ENCODE measurements at regions not wholly inside any gene's neighbourhood (a gene's known extent, or its start where the extent isn't known, plus 50 kb on each side); places are given as distances from the start of the nearest gene placed in this dataset.

DNA sequence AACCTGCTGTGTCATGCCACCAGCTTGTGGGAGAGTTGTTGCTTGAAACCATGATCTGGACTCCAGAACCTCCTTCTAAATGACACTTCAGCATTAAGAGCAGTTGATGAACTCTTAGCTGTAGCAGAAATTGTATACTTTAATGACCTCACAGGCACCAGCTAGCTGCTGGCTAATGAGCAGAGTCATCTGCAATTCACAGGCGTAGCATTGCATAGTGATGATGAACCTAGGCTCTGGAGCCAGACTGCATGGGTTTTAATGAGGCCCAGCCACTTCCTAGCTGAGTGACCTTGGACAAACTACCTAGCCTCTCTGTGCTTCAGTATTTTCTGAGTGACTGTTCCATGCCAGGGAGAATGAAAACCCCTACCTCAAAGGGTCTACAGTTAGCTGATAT, 407.1 kb downstream of the LMO4 start:
- DNase-seq: no peak

- no peak for DNase-seq
Observed at GRCh38 chr1:87739141-87739540, 410.5 kb downstream of the LMO4 start.

DNA sequence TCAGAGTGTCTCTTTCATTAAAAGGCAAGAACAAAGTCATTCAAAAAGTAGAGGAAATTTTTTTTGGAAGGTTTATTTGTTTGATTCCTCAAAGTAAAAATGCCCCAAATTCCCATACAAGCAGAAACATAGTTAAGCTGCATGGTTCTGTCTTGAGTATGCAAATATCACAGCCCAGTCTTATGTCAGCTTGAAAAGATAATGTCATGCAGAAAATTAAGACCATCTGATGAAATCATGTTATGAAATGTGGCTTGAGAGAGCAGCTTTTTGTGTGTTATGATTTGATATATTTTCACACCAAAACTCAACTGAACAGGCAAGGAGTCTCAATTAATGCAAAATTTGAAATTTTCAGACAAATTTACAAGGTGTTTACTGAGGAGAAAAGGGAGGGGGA, 411.0 kb downstream of the LMO4 start:
- DNase-seq: no peak

- DNase-seq: no peak
Observed at GRCh38 chr1:87743256-87743655, 414.6 kb downstream of the LMO4 start.

DNA sequence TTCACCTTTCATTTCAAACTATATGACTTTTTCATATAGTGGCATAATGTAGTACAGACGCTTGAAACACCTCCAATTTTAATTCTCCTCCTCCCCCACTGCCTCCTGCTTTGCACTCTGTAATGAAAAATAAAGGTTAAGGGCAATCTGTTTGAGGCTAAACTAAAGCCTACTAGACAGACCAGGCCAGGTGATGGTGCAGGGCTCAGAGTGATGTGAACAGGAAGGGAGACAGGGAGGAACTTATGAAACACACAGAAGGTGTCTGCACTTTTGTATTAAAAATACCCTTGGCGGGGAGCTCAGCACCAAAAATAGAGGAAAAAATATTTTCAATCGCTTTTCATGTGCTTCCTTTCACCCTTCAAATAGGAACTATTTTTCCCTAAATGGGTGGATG, 415.4 kb downstream of the LMO4 start:
- DNase-seq: no peak

DNA sequence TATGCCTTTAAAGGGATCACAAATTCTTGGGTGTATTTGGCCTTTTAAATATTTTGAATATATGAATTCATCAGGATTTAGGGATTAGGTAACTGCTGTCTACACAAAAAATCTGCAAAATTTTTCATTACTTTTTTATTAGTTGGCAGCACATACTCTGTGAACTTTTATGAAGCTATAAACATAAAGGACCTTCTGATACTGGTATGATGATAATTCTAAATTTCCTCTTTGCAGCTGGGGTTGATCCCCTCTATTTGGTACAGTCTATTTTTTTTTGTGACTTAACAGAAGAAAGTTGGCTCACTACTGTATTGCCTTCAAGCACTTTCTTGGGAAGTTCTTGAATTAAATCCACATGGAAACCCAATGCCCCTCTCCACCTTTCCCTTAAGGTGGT, 416.1 kb downstream of the LMO4 start:
- no peak for DNase-seq

GRCh38 chr1:87753366-87753765, 424.7 kb downstream of the LMO4 start:
- no peak for DNase-seq

DNA sequence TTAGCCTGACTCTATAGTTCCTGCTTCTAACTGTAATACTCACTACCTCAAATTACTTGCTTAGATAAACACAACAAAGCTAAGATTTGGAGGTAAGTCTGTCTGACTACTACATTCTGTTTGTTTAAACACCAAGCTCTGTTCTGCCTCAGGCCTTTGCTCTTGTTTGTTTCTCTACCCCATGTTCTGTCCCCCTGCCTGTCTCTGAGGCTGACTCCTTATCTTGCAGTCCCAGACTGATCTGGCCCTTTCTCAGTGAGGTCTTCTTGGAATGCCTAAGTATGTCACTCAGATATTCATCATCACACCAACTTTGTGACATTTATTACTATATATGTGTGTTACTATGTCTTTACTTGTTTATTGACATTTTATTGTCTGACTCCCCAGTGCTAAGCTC, 425.5 kb downstream of the LMO4 start:
- DNase-seq: no peak

DNA sequence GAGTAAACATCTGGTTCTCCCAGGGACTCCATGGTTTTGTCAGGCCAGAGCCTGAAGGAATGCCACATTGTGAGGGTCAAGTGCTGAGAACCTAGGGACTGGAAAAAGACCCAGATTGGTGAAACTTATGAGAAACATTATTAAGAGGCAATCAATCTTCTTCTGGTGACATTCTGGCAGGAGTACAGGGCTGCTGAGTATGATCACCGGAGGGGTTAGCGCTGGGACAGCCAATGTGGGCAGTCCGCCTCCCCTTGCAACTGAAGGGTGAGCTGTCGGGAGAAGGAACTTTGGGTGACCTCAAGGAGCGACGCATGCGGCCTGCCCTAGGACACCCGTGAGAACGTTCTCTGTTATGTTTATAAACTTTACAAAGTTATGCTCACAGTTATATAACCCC, 429.0 kb downstream of the LMO4 start:
- DNase-seq: no peak

- DNase-seq: no peak
Observed at GRCh38 chr1:87759421-87760087, 430.9 kb downstream of the LMO4 start.

GRCh38 chr1:87760155-87760554, 431.5 kb downstream of the LMO4 start:
- no peak for DNase-seq

DNA sequence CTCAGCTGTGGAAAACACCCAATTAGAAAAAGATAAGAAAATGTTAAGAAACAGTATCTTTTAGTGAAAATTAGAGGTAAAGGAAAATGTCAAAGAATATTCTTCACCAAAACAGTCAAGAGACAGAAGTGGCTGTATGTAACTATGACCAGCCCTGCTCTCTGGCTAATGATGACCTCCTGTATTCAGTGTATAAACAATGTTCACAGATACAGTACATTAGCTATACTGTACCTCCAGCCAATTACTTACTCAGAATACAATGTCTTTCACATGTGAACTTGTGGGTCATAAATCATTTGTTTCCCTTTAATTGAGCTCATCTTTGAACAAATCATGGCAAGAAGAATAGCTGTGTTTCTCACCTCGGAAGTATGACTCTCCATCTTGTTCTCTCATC, 432.0 kb downstream of the LMO4 start:
- no peak for DNase-seq

DNA sequence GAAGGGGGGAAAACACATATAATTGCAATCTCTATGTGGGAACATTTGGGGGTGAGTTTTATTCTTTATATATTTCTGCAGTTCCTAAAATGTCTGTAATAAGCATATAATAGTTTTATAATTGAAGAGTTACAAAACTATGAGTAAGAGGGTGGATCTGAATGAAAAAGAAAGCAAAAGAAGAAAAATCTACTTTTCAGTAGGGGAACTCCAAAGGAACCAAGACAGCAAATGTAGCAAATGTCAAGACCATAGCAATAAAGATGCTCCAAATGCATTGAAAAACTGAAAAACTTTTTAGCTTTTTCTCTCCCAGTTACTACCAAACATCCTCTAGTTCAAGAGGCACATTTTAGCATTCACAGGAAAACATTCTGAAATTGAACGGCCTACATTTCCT, 434.8 kb downstream of the LMO4 start:
- DNase-seq: no peak

- no peak for DNase-seq
Observed at GRCh38 chr1:87765057-87765680, 436.5 kb downstream of the LMO4 start.

DNA sequence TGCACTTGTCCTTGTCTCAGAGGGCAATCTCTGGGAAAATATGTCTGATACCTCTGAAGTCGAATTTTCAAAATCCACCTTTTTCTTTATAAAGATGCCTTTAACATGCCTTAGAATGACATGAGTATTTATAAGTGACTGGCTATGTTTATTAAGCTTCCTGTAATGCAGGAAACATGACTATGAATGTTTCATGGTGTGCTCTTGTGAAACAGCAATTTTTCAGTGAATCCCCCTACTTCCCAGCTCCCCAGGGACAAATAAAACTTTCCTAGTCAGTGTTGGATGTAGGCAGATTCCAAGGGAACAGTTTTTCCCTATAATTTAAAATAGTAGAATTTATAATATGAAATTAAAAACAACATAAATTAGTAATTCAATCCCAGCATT, 437.0 kb downstream of the LMO4 start:
- no peak for DNase-seq

- DNase-seq: no peak
Observed at GRCh38 chr1:87766737-87767136, 438.1 kb downstream of the LMO4 start.

GRCh38 chr1:87778896-87779295, 450.2 kb downstream of the LMO4 start:
- no peak for DNase-seq

GRCh38 chr1:87781554-87781953, 452.9 kb downstream of the LMO4 start:
- DNase-seq: no peak

GRCh38 chr1:87783315-87783714, 454.6 kb downstream of the LMO4 start:
- no peak for DNase-seq

GRCh38 chr1:87785386-87785785, 456.7 kb downstream of the LMO4 start:
- DNase-seq: no peak

GRCh38 chr1:87786229-87786628, 457.5 kb downstream of the LMO4 start:
- no peak for DNase-seq

DNA sequence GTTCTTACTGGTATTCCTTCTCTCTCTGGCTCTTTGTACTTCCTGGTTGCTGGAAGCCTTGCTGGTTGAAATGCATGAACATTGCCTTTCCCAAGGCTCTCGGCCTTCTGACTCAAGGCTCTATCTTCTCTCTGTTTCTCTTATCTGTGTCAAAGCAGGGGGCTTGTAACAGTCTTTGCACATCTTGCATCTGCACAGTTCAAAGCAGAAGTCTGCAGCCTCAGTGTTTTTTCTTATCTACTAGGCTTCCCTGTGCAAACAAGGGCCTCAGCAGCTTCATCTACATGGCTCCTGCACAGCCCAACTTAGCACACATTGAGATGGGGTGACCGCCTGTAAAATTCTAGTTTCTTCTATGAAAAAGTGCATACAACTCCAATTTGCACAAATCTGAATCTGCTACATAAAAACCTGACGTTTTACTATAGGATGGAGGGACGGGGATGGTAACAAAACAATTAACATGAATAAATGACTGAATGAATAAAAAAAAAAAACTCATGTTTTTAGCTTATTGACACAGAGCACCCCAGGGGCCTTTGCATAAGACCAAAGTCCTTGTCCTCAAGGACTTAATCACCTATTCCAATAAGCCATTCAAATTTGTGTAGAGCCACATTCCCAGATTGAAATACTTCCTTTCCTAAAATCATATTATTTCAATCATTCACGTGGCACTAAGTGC, 458.3 kb downstream of the LMO4 start:
- no peak for DNase-seq

DNA sequence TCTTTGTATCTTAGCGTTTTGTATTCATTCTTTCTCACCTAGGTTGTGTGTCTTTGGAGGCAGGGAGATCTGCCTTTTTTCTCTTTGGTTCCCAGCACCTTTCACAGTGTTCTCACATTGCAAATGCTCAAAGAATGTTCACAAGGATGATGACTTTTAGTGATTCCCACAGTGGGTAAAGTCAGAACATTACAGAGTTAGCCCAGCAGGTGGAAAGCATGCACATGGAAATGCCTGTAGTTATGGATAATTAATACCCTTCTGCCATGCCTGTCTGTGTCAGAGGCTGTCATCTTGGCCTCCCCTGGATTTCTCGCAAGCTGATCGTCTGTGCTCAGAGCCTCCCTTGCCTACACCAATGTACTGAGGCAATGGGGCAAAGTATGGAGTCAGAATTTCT, 458.9 kb downstream of the LMO4 start:
- DNase-seq: no peak

GRCh38 chr1:87790756-87791155, 462.1 kb downstream of the LMO4 start:
- no peak for DNase-seq
